ENCODE measurements at regions not wholly inside any gene's neighbourhood (a gene's known extent, or its start where the extent isn't known, plus 50 kb on each side); places are given as distances from the start of the nearest gene placed in this dataset.

DNA sequence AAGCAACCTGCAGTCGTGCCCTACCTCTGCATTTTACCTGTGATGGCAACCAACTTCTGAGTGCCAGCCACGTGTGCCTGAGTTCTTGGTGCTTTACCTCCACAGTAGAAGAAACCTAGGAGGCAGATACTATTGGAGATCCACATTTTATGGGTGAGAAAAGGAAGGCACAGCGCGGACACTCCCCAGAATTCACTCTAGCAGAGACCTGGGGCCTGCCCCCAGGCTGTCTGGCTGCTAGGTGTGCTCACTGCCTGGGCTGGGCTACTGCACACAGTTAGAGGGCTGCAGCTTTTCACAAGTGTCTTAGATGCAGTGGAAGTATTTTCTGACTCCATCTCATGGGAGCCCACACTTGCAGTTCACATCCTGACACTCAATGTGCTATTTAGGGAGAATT lies 598.8 kb upstream of the ADAMTS16 start:
- DNase-seq = no peak

- no peak for DNase-seq
Observed at GRCh38 chr5:4542145-4542778, 597.9 kb upstream of the ADAMTS16 start.

- DNase-seq = no peak
Observed at GRCh38 chr5:4544049-4544670, 596.0 kb upstream of the ADAMTS16 start.

GRCh38 chr5:4547547-4547946 lies 592.6 kb upstream of the ADAMTS16 start:
- no peak for DNase-seq

- no peak for DNase-seq
Observed at GRCh38 chr5:4548341-4548740, 591.8 kb upstream of the ADAMTS16 start.

- no peak for DNase-seq
Observed at GRCh38 chr5:4549351-4549750, 590.8 kb upstream of the ADAMTS16 start.

- DNase-seq = no peak
Observed at GRCh38 chr5:4551034-4551433, 589.1 kb upstream of the ADAMTS16 start.

DNA sequence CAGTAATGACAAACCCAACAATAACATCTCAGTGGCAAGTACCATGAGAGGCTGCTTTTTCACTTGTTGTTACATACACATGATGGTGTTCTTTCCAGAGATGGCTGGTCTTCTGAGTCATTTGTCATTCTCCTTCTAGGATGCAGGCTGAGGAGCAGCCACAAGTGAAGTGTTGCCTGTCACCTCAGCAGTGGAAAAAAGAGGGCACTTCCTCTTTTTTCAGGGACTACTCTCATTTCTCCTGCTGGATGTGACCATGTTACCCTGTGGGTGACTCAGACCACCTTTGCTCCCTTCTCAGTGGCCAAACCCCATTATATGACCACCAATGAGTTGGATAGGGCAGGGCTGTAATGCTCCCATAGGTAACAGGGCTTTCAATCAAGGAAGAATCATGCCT lies 587.0 kb upstream of the ADAMTS16 start:
- no peak for DNase-seq

DNA sequence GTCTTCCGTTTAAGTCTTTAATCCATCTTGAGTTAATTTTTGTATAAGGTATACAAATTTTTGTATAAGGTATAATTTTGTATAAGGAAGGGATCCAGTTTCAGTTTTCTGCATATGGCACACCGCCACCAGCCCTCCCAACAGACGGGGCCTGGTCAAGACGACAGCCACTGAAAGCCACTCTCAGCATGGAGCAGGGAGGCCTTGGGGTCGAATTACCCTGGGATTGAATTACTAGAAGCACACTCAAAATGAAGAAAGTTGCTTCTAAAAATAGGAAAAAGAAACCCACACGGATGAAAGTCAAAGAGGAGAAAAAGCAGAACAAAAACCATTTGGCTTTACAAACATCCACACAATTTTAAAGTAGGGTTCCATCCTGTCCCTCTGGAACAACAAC lies 586.2 kb upstream of the ADAMTS16 start:
- DNase-seq = no peak

DNA sequence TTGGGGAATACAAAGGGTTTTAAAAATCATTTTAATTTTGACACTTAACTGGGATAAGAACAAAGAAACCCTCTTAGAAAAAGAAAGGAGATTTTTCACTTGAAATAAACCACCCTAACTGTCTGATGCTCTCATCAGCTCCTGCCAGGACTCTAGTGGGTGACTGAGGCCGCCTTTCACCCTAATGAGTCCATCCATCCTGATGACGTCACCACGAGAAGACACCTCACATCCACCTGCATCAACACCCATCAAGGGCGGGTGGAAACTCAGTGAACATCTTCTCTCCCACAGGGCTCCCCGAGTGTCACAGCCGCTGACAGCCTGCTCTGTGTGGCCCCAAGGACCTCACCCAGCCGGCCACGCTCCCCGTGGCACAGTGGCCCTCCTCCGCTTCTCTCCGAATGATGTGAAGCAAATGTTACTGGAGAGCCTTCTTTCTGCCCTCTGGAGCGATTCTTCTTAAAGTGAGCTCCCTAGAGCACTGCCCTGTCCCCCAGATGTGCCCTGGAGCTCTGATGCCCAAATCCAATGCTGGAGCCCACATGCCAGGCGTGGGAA lies 584.3 kb upstream of the ADAMTS16 start:
- no peak for DNase-seq

DNA sequence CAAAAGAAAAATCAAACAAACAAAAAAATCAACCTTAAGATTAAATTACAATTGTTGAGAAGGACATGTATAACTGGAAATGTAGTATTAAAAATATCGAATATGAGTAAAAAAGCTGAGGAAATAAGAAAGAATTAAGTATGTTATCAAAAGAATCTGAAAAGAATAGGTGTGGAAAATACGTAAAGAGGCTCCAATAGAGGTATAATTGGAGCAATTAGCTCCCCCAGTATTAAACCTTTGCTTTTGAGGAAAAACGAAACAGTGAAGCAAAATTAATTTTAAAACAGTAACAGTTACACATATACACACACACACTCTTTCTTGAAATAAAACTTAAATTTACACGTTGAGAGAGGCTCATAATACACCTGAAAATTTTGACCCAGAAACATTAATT lies 578.7 kb upstream of the ADAMTS16 start:
- no peak for DNase-seq

- DNase-seq = no peak
Observed at GRCh38 chr5:4563400-4563799, 576.7 kb upstream of the ADAMTS16 start.

GRCh38 chr5:4570047-4570995 lies 569.8 kb upstream of the ADAMTS16 start:
- no peak for DNase-seq

GRCh38 chr5:4571248-4571948 lies 568.7 kb upstream of the ADAMTS16 start:
- no peak for DNase-seq

GRCh38 chr5:4572311-4573100 lies 567.6 kb upstream of the ADAMTS16 start:
- no peak for DNase-seq

DNA sequence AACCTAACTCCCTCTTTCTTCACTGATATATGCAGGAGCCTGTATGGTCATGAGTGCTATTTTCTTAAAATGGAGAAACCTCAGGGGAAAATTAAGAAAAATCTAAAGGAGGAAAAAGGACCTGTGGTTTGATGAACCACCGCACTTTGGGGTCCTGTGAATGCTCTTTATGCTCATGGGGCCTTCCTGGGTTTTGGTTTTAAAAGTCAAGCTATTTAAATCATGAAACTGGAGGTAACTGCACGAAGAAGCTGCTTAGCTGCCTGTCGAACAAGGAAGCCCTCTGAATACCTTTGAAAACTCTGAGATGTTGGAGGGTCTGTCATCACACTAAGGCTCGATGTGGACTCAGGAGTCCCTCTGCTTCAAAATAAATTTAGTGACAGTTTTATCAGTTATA lies 564.5 kb upstream of the ADAMTS16 start:
- DNase-seq = no peak

DNA sequence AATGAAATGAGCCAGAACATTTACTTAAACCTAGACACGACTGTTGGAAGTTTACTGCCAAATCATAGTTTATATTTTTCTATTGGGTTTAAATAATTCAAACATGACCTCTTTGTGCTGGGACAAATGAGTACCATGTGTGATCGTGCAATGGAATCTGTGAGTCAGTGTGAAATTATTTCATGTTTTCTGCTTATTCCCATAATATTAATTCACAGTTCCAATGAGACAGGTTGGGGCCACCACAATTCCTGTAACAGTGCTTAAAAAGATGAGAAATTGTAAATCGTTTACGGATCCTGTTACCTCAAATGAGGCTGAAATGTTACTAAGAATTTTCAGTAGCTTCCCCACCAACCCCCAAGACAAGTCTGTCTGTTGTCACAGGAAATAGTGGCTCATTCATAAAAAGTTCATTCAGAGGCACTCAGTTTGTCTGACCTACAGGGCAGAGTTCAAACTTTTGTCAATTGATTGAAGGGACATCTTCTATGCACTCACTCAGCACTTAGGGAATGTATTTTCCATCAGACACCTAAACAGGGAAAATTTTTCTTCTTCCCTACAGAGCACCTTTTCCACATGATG lies 563.9 kb upstream of the ADAMTS16 start:
- no peak for DNase-seq

- DNase-seq = no peak
Observed at GRCh38 chr5:4576908-4577307, 563.2 kb upstream of the ADAMTS16 start.

- DNase-seq = no peak
Observed at GRCh38 chr5:4579679-4580078, 560.5 kb upstream of the ADAMTS16 start.

DNA sequence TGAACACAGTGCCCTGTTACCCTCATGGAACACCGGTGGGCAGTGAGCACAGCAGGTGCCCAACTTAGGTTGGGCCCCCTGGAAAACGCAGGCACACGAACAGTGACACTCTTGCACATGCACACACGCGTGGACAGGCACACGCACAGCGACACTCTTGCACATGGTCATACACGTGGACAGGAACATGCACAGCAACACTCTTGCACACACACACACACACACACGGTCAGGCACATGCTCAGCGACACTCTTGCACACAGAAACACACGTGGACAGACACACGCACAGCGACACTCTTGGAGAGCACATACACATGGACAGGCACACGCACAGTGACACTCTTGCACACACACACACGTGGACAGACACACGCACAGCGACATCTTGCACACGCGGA lies 559.4 kb upstream of the ADAMTS16 start:
- DNase-seq = no peak

GRCh38 chr5:4581289-4581688 lies 558.8 kb upstream of the ADAMTS16 start:
- no peak for DNase-seq

GRCh38 chr5:4584982-4585381 lies 555.1 kb upstream of the ADAMTS16 start:
- no peak for DNase-seq

All from SHP77 treated with DMSO at 0.1 percent for 48 hours (cell line).